IMR-90 (cell line): ENCODE measurements at regions not wholly inside any gene's neighbourhood (a gene's known extent, or its start where the extent isn't known, plus 50 kb on each side); places are given as distances from the start of the nearest gene placed in this dataset.

Experiments used
- CEBPB ChIP-seq: IDR thresholded peaks from 2 replicates; pipeline ENCODE4 v1.6.1; 2012; ENCODE audit warnings: low read depth, low read length, improper control_type of control experiment
- CTCF ChIP-seq: conservative IDR thresholded peaks from 2 replicates; pipeline ENCODE4 v1.5.1; 2012; ENCODE audit warnings: mild to moderate bottlenecking, low read depth, low read length, improper control_type of control experiment
- MXI1 ChIP-seq: IDR thresholded peaks from 2 replicates; pipeline ENCODE4 v1.6.1; 2012; ENCODE audit warnings: low read depth, mild to moderate bottlenecking, low read length, moderate library complexity, borderline replicate concordance
- POLR2A ChIP-seq: IDR thresholded peaks from 2 replicates; pipeline ENCODE4 v1.6.1; 2012; ENCODE audit warnings: mild to moderate bottlenecking, low read depth, low read length
- RAD21 ChIP-seq: IDR thresholded peaks from 2 replicates; pipeline ENCODE4 v1.6.1; 2012; ENCODE audit warnings: low read length, improper control_type of control experiment
- RCOR1 ChIP-seq: IDR thresholded peaks from 2 replicates; pipeline ENCODE4 v1.6.1; 2012; ENCODE audit warnings: mild to moderate bottlenecking, low read length, improper control_type of control experiment; ENCODE audit not compliant: insufficient replicate concordance
- RFX5 ChIP-seq: IDR thresholded peaks from 2 replicates; pipeline ENCODE4 v1.8.0; 2012; ENCODE audit warnings: low read depth, mild to moderate bottlenecking, low read length, moderate library complexity
- SMC3 ChIP-seq: fragments of 150-350 bp; IDR thresholded peaks from 2 replicates; pipeline ENCODE4 v1.6.1; 2016; ENCODE audit warnings: low read depth, mild to moderate bottlenecking, antibody characterized with exemption, low read length, moderate library complexity
- USF2 ChIP-seq: fragments of 150-350 bp; IDR thresholded peaks from 2 replicates; pipeline ENCODE4 v1.6.1; 2017; ENCODE audit warnings: mild to moderate bottlenecking, antibody characterized with exemption, low read length, low read depth

- TF ChIP-seq USF2 (no peak), RFX5 (no peak), CTCF (no peak), RAD21 (no peak), POLR2A (no peak), MXI1 (no peak), CEBPB (no peak), SMC3 (no peak), RCOR1 (no peak)
Observed at GRCh38 chr1:5733596-5733995, 258.6 kb downstream of the NPHP4 start.
